A549 (cell line): ENCODE measurements at regions not wholly inside any gene's neighbourhood (a gene's known extent, or its start where the extent isn't known, plus 50 kb on each side); places are given as distances from the start of the nearest gene placed in this dataset.
"Not testable (repeated sequence)": the region's sequence is repeated elsewhere in the genome, so short reads cannot be mapped to it uniquely, and the experiment has no call there.

Source experiments
- ATAC-seq, 2 experiments: fragments of 200-7000 bp in 1 of 2; fragments of >200 bp in 1 of 2; cut with Nextera tagmentation in 1 of 2; cut with Tn5 transposase in 1 of 2; 3 replicates each; pipeline versions ENCODE4 v1.8.0 to v1.9.1; 2018 to 2020; ENCODE audit warnings: mild to moderate bottlenecking in 1 of 2, moderate library complexity in 1 of 2
- CTCF ChIA-PET: fragments of 300-600 bp; sonication (Branson Sonifier 250); formaldehyde crosslinking; extraction: SDS; loops from one replicate; lab custom pipeline; 2021; ENCODE audit warnings: antibody characterized with exemption, inconsistent platforms; lab: Yijun Ruan, JAX
- POLR2A ChIA-PET: fragments of 350-600 bp; formaldehyde crosslinking; extraction: SDS; loops from one replicate; lab custom pipeline; 2021; ENCODE audit warnings: antibody characterized with exemption, inconsistent platforms; lab: Yijun Ruan, JAX
- DNase-seq, 2 experiments: peaks; one replicate each; pipeline versions ENCODE4 v3.0.0 to v3.0.0-alpha.2; 2011 to 2016; ENCODE audit warnings: low read depth in 1 of 2, low spot score in 1 of 2
- FAIRE-seq: peaks from 2 replicates; lab custom pipeline; 2011; peaks lifted over from hg19 to GRCh38; lab: Jason Lieb, UNC
- H3K27ac ChIP-seq, 2 experiments: fragments of >200 bp; sonication (Bioruptor Twin); formaldehyde crosslinking; 3 replicates each; pipeline ENCODE4 v1.5.1; 2016 to 2017
- H3K4me1 ChIP-seq: fragments of >200 bp; sonication (Bioruptor Twin); formaldehyde crosslinking; 3 replicates; pipeline ENCODE4 v1.6.1; 2016
- H3K4me2 ChIP-seq: fragments of >200 bp; sonication (Bioruptor Twin); formaldehyde crosslinking; 3 replicates; pipeline ENCODE4 v1.6.1; 2016
- H3K4me3 ChIP-seq: fragments of >200 bp; sonication (Bioruptor Twin); formaldehyde crosslinking; 3 replicates; pipeline ENCODE4 v1.5.1; 2016
- H3K9me3 ChIP-seq: fragments of >200 bp; sonication (Bioruptor Twin); formaldehyde crosslinking; 3 replicates; pipeline ENCODE4 v1.6.1; 2016
- CBX2 ChIP-seq: fragments of 200-600 bp; sonication (generic); IDR thresholded peaks from 2 replicates; pipeline ENCODE4 v1.6.1; 2016; ENCODE audit warnings: low read depth, mild to moderate bottlenecking, borderline replicate concordance
- CBX8 ChIP-seq: fragments of 200-600 bp; sonication (generic); IDR thresholded peaks from 2 replicates; pipeline ENCODE4 v1.6.1; 2016
- E2F6 ChIP-seq: IDR thresholded peaks from 2 replicates; pipeline ENCODE4 v1.6.1; 2012; ENCODE audit warnings: low read depth, borderline replicate concordance
- EHMT2 ChIP-seq: fragments of 200-600 bp; sonication (generic); IDR thresholded peaks from 2 replicates; pipeline ENCODE4 v1.6.1; 2016; ENCODE audit warnings: antibody characterized with exemption, low read depth, mild to moderate bottlenecking, moderate library complexity
- ELK1 ChIP-seq: fragments of 150-350 bp; IDR thresholded peaks from 2 replicates; pipeline ENCODE4 v1.6.1; 2014; ENCODE audit warnings: low read depth, mild to moderate bottlenecking, low read length
- FOSB ChIP-seq: fragments of 250-450 bp; sonication (Bioruptor Pico); IDR thresholded peaks from 2 replicates; pipeline ENCODE4 v1.5.0; 2020; ENCODE audit warnings: mild to moderate bottlenecking, moderate library complexity
- GATA3 ChIP-seq: IDR thresholded peaks from 2 replicates; pipeline ENCODE4 v1.6.1; 2012; ENCODE audit warnings: borderline replicate concordance
- HEYL ChIP-seq: fragments of 250-450 bp; sonication (Bioruptor Pico); IDR thresholded peaks from 2 replicates; pipeline ENCODE4 v1.8.0; 2021; ENCODE audit warnings: mild to moderate bottlenecking, moderate library complexity
- HOXA7 ChIP-seq: fragments of 250-450 bp; sonication (Bioruptor Pico); IDR thresholded peaks from 2 replicates; pipeline ENCODE4 v1.5.0; 2020; ENCODE audit warnings: mild to moderate bottlenecking, moderate library complexity
- JUN ChIP-seq, 2 experiments: fragments of >200 bp; sonication (Bioruptor Twin); formaldehyde crosslinking; IDR thresholded peaks; 2 replicates in 1 of 2; 3 replicates in 1 of 2; pipeline ENCODE4 v1.6.1; 2016 to 2017
- MAFK ChIP-seq: fragments of 450-650 bp; IDR thresholded peaks from 2 replicates; pipeline ENCODE4 v1.6.1; 2014; ENCODE audit not compliant: partially characterized antibody
- MAX ChIP-seq: IDR thresholded peaks from 2 replicates; pipeline ENCODE4 v1.6.1; 2012
- NFE2L2 ChIP-seq: fragments of 150-350 bp; conservative IDR thresholded peaks from 2 replicates; pipeline ENCODE4 v1.6.1; 2014; ENCODE audit warnings: low read length
- NR3C1 ChIP-seq: fragments of >200 bp; sonication (Bioruptor Twin); formaldehyde crosslinking; IDR thresholded peaks from 3 replicates; pipeline ENCODE4 v1.6.1; 2017
- PBX3 ChIP-seq: IDR thresholded peaks from 2 replicates; pipeline ENCODE4 v1.6.1; 2012
- POLR2A ChIP-seq: IDR thresholded peaks from 2 replicates; pipeline ENCODE4 v1.6.1; 2012; ENCODE audit warnings: mild to moderate bottlenecking, low read length
- POLR2AphosphoS2 ChIP-seq: conservative IDR thresholded peaks from 2 replicates; pipeline ENCODE4 v1.6.1; 2012; ENCODE audit warnings: low read length, improper control_type of control experiment, inconsistent platforms
- RFX5 ChIP-seq: fragments of 450-650 bp; IDR thresholded peaks from 2 replicates; pipeline ENCODE4 v1.7.1; 2014; ENCODE audit warnings: antibody characterized with exemption, mild to moderate bottlenecking, moderate library complexity
- RNF2 ChIP-seq: fragments of 200-600 bp; sonication (generic); IDR thresholded peaks from 2 replicates; pipeline ENCODE4 v1.6.1; 2016; ENCODE audit warnings: low read depth, mild to moderate bottlenecking, antibody characterized with exemption, moderate library complexity, borderline replicate concordance
- SREBF2 ChIP-seq: fragments of 450-650 bp; IDR thresholded peaks from 2 replicates; pipeline ENCODE4 v1.6.1; 2014; ENCODE audit warnings: mild to moderate bottlenecking, moderate library complexity
- USF2 ChIP-seq: fragments of 450-650 bp; IDR thresholded peaks from 2 replicates; pipeline ENCODE4 v1.6.1; 2014; ENCODE audit warnings: antibody characterized with exemption
- ZC3H11A ChIP-seq: fragments of 450-650 bp; IDR thresholded peaks from 2 replicates; pipeline ENCODE4 v1.6.1; 2014; ENCODE audit warnings: antibody characterized with exemption, mild to moderate bottlenecking
- ZNF302 ChIP-seq: fragments of 250-450 bp; sonication (Bioruptor Pico); IDR thresholded peaks from 2 replicates; pipeline ENCODE4 v1.9.0; 2021; ENCODE audit warnings: inconsistent platforms, mild to moderate bottlenecking, moderate library complexity
- WGBS: methylation state at CpG from one replicate; pipeline ENCODE4 v1.1.6; 2017; ENCODE audit errors: missing lambda C conversion rate; 5-methylcytosine and 5-hydroxymethylcytosine counted together

GRCh38 chr4:66794390-66795034, 750.8 kb downstream of the CENPC start:
- no peaks in the 10 kb centered on the region for H3K4me1 ChIP-seq
- H3K4me3 ChIP-seq: no peak overlapping the region
- TF ChIP-seq PBX3 (no peak), MAFK (peak; percentile 66)
- H3K4me2 ChIP-seq: no peak overlapping the region
- DNase-seq (no peak), FAIRE-seq (no peak), ATAC-seq (no peak)
- 39% methylated on average over 3 of the region's 3 CpGs for WGBS
- POLR2A ChIA-PET: no interaction called here
- no peaks in the 10 kb centered on the region for H3K9me3 ChIP-seq
- CTCF ChIA-PET: no interaction called here
- H3K27ac ChIP-seq: no peak overlapping the region

- FAIRE-seq: no peak
- no peaks in the 10 kb centered on the region for H3K9me3 ChIP-seq
- 69% methylated on average over 2 of the region's 2 CpGs for WGBS
- no peak overlapping the region for H3K4me3 ChIP-seq
- ATAC-seq: no peak
- TF ChIP-seq NFE2L2: no peak
- TF ChIP-seq GATA3: no peak
- no peak for TF ChIP-seq USF2
- no peaks in the 10 kb centered on the region for H3K4me1 ChIP-seq
- ChIA-PET POLR2A (no interaction called here), CTCF (no interaction called here)
- DNase-seq: no peak
- no peak overlapping the region for H3K27ac ChIP-seq
- H3K4me2 ChIP-seq: no peak overlapping the region
Observed at GRCh38 chr4:66791686-66792085, 753.6 kb downstream of the CENPC start.

- ATAC-seq (no peak), FAIRE-seq (no peak), DNase-seq (no peak)
- TF ChIP-seq HEYL (CRISPR knock-in tag): no peak
- no peak for TF ChIP-seq POLR2AphosphoS2
- TF ChIP-seq MAFK: peak; percentile 79
- Histone ChIP-seq H3K27ac (no peak overlapping the region), H3K9me3 (no peaks in the 10 kb centered on the region), H3K4me3 (no peak overlapping the region), H3K4me2 (no peak overlapping the region), H3K4me1 (no peaks in the 10 kb centered on the region)
- CTCF ChIA-PET: no interaction called here
- WGBS: 94% methylated on average over 2 of the region's 2 CpGs
- POLR2A ChIA-PET: no interaction called here
Observed at GRCh38 chr4:66785479-66785878, 759.8 kb downstream of the CENPC start.

- H3K4me3 ChIP-seq, DNase-seq, CTCF ChIA-PET, H3K4me2 ChIP-seq, FAIRE-seq, POLR2A ChIA-PET, ATAC-seq, H3K9me3 ChIP-seq, H3K4me1 ChIP-seq, H3K27ac ChIP-seq: not testable (repeated sequence)
- WGBS: 86% methylated on average over 18 of the region's 18 CpGs
Observed at GRCh38 chr4:66782751-66783150, 762.6 kb downstream of the CENPC start.

- Histone ChIP-seq H3K4me3 (no peak overlapping the region), H3K4me1 (no peaks in the 10 kb centered on the region), H3K4me2 (no peak overlapping the region), H3K27ac (no peak overlapping the region), H3K9me3 (no peaks in the 10 kb centered on the region)
- no peak for TF ChIP-seq GATA3
- no peak for TF ChIP-seq E2F6
- no peak for TF ChIP-seq RFX5
- no peak for TF ChIP-seq FOSB
- no peak for TF ChIP-seq ZC3H11A
- no peak for TF ChIP-seq ZNF302 (CRISPR knock-in tag)
- no peak for TF ChIP-seq POLR2A
- TF ChIP-seq MAX: no peak
- no peak for TF ChIP-seq USF2
- TF ChIP-seq ELK1: no peak
- no peak for TF ChIP-seq EHMT2
- TF ChIP-seq MAFK: no peak
- no peak for TF ChIP-seq SREBF2
- TF ChIP-seq JUN (IDR thresholded peaks at IDR 0.05): no peak
- no peak for TF ChIP-seq CBX2
- no peak for TF ChIP-seq NR3C1
- no peak for TF ChIP-seq HOXA7 (CRISPR knock-in tag)
- TF ChIP-seq RNF2: no peak
- no peak for TF ChIP-seq CBX8
- FAIRE-seq (no peak), ATAC-seq (no peak), DNase-seq (no peak)
- WGBS: 28% methylated on average over 2 of the region's 2 CpGs
- CTCF ChIA-PET: no interaction called here
- POLR2A ChIA-PET: no interaction called here
Observed at GRCh38 chr4:66777097-66777496, 768.2 kb downstream of the CENPC start.
